ENCODE measurements at regions not wholly inside any gene's neighbourhood (a gene's known extent, or its start where the extent isn't known, plus 50 kb on each side); places are given as distances from the start of the nearest gene placed in this dataset.

DNA sequence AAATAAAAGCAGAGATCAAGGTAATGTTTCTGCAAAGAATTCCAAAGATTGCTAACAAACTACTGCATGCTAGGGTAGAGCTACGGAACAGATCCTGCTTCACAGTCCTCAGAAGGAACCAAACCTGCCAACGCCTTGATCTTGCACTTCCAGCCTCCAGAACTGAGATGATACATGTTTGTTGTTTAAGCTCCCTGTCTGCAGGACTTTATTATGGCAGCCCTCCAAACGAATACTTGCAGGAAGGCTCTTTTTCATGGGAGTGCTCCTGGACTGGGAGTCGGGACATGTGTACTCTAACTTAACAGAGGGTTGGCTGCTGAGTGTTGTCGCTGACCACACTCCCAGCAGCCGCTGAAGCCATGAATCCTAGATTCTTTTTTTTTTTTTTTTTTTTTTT lies 808.8 kb upstream of the EEF2KMT start:
- no peak for DNase-seq (ENCODE audit: low spot score)

DNA sequence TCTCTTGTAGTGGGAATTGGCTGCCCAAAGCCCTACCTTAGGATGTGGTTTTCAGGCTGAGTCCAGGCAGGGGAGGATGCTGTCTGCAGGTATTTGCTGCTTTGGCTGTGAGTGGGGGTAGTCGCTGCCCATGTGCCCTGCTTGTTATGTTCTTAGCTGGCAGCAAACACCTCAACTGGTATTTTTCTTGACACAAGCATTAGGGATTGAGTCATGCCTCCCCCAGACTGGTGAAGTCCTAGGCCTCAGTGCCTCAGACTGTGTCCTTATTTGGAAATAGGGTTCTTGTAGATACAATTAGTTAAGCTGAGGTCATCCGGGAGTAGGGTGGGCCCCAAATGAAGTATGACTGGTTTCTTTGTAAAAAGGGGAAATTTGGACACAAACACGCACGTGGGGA lies 808.3 kb upstream of the EEF2KMT start:
- DNase-seq (ENCODE audit: low spot score): no peak

DNA sequence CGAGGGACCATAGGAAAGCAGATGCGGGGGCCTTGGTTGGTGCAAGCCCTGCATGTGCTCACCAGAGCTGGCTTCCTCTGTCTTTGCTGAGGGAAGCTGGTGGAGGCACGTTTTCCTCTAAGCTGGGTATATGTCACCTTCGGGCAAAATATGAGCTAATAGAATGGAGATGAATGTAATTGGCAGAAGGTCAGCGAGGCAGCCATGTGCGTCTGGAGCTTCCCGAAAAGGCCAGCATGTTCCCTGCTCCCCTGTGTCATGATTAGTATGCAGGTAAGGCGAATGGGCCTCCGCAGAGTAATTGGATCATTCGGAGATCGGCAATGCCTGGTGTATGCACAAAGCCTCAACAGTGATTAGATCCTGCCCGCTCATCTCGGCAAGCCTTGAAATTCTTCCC lies 806.2 kb upstream of the EEF2KMT start:
- DNase-seq (ENCODE audit: low spot score): no peak

DNA sequence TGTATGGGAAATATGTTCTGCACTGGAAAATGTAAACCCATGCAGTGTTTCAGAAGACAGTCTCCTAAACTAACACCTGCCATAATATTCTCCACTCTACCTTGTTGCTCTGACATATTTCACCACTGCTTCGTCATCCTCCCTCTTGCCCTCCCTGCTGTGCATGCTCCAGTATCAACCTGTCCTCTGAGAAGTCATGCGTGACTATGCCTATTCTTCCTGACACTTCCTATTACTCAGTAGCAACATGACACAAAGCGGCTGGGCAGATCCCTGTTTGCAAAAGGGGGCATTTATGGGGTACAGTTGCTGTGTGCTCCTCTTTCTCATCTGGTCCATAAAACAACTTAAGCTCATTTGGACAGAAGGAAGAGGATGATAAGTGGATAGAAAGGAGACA lies 805.6 kb upstream of the EEF2KMT start:
- DNase-seq (ENCODE audit: low spot score): no peak

DNA sequence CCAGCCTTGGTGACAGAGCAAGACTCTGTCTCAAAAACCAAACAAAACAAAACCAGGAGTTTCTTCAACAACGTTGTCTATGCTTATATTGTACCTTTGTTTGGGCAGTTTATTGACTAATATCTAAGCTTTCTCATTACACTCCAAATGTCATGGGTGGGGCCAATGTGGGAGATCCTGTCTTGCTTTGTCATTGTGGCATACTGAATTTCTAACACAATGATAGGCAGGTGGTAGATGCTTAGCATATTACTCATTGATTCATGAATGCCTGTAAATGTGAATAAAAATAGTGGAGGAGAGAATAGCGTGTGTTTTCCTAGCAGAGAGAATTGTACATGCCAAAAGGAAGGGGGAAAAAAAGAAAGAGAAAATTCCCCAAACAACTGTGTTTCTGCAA lies 802.5 kb upstream of the EEF2KMT start:
- no peak for DNase-seq (ENCODE audit: low spot score)

DNA sequence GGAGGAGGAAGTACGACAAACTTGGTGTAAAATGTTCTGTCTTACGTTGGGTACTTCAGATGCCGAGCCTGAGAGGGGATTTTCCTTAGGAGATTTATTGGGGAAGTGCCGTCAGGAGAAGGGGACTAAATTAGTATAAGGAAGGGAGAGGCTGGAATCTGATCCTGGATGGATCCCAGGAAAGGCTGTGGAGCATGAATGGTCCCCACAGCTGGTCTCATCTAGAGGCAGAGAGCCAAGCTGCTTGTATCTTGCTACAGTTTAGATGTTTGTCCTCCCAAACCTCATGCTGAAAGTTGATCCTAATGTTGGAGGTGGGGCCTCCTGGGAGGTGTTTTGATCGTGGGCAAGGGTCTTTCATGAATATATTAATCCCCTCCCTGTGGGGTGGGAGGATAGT lies 798.4 kb upstream of the EEF2KMT start:
- DNase-seq (ENCODE audit: low spot score): no peak

DNA sequence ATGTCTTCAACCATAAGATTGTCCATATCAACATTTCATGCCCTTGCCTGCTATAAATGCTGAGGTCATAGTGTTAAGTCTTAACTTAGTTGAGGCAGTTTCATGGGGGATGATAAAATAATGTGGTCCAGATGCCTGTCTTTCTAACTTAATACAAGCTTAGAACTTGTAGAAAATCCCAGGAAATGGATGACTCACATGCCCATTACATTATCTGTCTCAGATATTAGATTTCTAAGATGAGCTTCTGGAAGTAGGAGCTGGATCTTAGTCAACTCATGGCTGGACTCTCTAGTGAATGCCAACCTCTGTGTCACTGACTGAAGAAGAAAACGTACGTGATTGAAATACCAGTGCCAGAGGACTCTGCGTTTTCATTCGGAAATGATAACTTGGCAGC lies 797.5 kb upstream of the EEF2KMT start:
- DNase-seq (ENCODE audit: low spot score): no peak

DNA sequence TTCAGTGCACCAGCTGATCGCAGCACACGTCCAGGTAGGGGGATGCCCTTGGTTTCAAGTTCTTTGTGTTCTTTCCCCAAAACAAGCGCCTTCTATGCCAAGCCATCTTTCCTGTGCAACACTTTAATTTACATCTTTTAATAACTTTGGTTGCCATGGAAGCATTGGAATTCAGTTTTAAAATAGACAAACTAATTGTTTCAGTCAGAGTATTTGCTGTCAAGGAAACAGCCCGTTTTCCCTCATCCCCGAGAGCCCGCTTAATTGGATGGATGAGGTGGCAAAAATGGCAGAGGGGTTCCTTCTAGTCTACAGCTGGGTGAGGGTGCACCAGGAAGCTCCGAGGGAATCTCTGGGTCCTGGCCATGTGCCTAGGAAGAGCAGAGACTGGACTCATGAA lies 793.7 kb upstream of the EEF2KMT start:
- DNase-seq (ENCODE audit: low spot score): no peak

DNA sequence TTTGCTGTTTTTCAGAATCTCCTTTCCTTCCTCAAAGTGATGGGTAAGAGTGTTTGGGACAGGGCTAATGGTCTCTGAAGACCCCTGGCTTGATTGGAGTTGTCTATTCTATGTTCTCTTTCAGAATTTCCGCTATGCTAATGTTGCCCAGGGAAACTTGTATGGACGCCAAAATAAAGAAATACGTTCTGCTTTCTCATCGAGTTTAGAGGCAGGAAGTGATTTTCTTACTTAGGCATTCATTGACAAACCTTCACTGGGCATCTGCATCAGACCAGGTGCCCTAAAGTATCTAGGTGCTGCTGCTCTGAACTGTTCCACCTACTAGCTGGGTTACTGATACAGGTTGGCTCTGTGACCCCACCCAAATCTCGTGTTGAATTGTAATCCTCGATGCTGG lies 787.9 kb upstream of the EEF2KMT start:
- no peak for DNase-seq (ENCODE audit: low spot score)

DNA sequence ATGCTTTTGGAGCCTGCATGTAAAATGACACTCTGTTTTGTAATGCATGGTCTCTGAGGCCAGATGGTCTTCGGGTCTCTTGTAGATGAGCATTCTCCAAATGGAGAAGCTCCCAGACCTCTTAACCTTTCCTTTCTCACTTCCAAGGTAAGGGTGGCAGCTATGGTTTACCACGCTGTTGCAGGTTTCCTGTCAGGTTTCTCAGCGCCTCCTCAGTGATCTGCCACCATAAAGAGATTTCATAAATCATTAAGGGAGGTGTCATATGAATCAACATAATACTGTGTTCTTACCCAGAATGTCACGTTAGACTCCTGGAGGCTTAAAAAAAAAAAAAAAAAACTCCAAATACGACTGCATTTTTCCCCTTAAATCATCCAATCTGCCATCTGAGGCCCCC lies 787.4 kb upstream of the EEF2KMT start:
- no peak for DNase-seq (ENCODE audit: low spot score)

DNA sequence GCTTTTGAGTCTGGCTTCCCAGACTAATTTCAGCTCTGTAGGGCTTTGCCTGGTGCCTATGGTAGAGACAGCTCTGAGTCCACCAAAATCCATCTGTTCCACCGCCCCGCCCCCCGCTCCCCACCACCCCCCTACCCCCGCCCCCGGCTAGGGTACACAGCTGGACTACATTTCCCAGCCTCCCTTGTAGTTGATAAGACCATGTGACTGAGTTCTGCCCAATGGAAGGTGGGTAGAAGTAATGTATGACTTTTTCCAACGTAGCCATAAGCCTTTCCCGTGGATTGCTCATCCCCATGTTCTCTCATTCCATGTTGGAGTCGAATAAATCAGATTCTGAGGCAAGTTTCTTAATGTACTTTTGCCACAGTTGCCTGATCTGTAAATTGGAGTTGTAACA lies 786.7 kb upstream of the EEF2KMT start:
- no peak for DNase-seq (ENCODE audit: low spot score)

DNA sequence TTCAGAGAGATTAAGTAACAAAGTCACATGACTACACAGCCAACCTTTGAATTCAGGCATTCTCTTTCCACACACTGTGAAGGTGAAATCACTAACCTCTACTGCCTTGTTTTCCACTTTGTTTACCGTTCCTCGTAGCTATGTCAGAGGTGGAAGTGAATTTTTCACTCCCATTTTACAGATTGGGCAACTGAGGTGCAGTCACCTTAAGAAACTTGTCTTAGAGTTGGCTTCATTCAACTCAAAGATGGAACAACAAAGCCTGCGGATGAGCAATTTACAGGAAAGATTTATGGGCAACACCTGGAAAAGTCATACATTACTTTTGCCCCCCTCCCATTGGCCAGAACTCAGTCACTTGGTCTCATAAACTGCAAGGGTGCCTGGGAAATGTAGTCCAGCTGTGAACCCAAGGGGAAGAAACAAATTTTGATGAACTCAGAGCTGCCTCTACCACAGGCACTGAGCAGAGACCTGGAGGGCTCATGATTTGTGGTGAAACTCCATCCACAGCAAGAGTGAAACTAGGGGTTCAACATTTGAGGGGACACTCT lies 784.6 kb upstream of the EEF2KMT start:
- no peak for DNase-seq (ENCODE audit: low spot score)

DNA sequence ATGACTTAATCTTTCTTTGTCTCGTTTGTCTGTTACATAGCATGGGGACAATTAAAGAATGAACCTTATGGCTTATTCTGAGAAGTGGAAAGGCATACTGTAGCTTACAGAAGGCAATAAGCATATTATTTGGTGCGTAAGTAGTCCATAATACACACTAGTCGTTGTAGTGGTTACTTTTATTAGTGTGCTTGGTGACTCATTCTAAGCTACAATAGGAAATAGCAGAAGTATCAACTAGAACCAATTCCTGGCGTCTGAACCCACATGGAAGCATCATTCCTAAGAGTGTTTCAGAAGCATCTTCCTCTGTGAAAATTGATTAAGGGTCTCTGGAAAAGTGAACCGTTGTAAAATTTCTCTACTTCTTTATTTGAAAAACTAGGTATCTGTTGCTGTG lies 777.8 kb upstream of the EEF2KMT start:
- DNase-seq (ENCODE audit: low spot score): no peak

DNA sequence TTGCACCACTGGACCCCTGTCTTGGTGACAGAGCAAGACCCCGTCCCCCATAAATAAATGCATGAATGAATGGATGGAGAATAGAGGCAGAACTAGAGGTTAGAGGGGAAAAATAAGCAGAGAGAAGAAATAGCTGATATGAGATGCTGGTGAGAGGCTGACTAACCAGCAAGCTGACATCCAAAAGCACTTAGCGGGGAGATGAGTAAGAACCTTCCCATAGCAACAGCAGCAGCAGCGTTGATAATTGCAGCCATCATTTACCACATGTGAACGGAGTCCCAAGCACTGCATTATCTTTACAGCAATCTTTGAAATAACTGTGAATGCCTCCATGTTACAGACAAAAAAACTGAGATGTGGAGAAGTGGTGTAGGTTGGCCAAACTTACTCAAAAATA lies 777.3 kb upstream of the EEF2KMT start:
- DNase-seq (ENCODE audit: low spot score): no peak

DNA sequence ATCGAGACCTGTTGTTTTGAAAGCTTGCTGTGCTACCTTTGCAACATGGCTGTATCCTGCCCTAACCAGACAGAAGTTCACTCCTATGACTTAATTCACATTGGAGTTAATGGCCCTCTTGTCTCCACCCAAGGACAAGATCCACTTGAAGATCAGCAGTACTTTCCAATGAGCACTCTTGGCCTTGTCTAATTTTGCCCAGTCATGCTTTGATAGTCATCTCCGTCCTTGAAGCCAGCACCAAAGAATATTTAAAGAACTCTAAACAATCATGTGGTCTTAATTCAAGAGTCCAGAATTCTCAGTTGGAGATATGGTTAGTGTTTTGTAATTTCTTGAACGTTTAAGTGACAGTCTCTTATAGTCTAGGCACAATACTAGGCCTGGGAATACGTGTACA lies 775.6 kb upstream of the EEF2KMT start:
- no peak for DNase-seq (ENCODE audit: low spot score)

DNA sequence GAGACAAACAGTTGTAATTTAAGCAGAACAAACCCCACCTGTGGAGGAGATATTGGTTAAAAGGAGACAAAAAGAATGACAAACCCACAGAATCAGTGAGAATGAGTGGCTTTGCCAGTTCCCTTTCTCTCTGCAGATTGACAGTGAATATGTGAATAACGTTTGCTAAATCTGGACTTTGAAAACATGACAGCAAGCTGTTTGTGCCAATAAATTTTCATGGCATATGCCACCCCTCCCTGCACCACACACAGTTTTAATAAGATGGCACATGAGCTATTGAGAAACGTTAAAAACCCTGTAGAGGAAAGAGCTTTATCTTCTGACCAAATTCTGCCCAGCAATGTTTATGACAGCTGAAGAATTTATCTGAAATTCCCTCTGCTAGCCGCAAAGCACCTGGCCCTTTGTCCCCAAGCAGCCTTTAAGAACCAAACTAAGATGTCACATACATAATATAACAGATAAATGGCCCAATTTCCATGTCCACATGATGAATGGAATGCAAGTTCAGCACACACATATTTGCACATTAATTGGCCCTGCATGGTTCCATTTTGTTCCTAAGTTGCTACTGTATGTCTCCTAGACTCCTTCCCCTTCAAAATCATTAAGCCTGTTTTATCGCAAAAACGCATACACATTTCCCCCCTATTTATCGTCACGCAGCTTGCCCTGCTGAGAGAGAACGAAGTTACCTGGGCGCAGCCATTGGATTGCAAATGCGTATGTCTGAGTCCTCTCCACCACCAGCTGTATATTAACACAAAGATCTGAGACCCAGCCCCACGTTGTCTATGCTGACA lies 773.5 kb upstream of the EEF2KMT start:
- no peak for DNase-seq (ENCODE audit: low spot score)

DNA sequence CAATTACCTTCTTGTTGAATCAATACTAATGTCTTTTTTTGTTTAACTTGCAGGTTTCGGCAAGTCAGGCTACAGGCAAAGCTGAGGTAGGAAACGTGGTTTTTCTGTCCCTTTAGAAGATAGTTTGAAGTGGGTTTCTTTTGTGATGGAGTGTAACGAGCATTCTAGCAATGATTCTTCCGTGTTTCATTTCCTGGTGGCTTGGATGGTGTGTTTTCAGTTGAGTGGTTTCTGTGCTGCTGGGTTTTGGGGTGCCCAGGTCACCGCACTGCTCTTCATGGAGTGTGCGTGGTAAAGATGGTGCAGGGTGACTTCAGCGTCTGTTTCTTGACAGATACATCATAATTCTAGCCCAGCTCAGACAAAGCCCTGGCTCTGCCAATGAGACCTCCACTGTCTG lies 769.7 kb upstream of the EEF2KMT start:
- no peak for DNase-seq (ENCODE audit: low spot score)

DNA sequence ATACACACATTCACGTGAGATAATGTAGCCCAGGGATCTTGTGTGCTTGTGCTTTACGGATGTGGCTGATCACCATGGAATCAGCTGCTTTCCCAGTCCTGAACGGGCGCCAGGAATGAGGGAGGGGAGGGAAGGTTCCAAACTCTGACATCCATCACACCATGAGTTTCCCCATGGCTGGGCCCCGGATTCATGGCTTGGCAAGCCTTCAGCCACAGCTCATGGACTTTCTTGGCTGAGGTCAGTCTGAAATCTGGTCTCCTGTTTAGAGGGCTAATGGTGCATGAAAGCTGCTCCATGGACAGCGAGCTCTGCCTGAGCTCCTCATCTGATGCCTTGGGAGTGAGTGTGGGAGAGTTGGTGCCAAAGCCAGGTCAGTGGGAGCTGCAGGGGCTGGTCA lies 767.6 kb upstream of the EEF2KMT start:
- DNase-seq (ENCODE audit: low spot score): no peak

DNA sequence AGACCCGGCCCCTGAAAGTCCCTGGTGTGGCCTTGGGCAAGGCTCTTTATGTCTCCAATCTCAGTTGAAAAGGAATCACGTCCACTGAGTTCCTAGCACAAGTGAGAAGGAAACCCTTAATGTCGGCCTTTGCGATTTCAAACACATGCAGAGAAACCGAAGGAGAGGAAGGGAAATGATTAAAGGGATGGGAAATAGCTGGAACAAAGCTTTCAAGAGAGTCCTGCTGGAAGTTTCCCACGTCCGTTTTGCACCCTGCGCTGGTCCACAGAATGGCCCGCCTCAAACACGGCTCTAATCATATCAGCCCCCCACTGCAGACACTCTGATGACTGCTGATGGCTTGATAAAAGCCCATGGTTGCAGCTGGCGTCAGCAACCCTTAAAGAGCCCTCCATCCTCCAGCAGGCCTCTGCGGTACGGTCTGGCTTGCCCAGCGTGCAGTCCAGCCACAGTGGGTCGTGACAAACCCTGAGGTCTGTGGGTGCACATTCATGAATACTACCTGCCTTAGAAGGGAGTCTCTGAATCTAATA lies 765.5 kb upstream of the EEF2KMT start:
- DNase-seq (ENCODE audit: low spot score): no peak

DNA sequence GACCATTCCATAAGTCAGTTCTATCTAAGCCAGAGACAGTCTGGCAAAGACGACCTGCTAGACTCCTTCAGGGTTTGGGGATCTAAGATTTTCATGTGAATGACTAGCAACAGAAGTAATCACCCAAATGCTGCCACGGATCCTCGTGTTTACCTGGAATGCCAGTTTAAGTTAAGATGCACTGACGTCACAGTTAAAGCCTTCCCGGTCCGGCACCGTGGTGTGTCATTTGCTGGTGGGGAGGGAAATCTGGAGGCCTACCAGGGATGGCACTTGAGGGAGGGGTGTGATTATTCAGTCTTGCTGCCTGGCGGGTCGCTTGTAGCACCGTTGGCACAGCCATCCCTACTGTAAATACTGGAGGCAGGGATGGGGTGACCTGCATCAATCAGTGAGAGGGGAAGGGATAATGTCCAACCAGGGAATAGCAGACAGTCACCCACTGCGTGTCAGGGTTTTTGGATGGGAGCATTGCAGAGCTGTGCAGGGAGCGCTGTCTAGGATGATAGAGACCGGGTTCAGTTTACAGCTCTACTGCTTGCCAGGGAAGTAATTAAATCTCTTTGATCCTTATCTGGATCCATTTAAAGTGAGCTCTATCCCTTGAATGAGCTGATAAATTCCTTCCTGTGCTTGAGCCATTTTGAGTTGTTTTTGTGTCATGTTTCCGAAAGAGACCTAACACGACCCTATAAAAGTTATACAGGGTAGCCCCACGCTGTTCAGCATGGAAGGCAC lies 764.7 kb upstream of the EEF2KMT start:
- no peak for DNase-seq (ENCODE audit: low spot score)

DNA sequence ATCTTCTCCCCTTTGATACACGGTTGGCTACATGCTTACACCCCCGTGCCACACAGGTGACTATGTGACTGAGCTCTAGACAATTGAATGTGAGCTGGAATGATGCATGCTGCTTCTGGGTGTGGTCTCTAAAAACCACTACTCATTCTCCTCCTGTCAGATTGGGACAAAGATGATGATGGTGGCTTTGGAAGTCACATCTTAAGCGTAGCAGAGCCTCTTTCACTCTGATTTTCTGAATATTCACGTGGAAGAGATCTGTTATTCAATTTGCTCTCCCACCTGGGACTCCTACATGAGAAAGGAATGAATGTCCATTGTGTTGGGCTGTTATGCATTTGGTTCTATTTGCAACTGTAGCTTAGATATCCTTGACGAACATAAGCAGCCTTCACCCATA lies 763.6 kb upstream of the EEF2KMT start:
- no peak for DNase-seq (ENCODE audit: low spot score)

DNA sequence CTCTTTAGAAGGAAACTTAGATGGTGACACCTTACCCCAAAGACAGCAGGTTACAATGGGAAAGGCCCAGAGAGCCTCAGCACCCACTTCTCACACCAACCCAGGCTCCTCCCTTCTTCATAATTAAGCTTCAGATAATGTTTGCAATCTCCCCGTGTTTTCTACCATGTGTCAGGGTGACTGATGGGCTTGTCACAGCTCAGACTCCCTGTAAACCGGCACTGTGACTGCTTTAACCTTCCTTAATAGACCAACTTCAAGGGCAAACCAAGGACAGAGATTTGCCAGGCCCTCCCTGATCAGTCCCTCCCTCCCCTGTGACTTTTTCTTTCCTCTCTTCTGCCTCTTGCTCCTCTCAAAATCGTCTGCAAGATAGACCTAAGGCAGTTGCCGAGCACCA lies 760.6 kb upstream of the EEF2KMT start:
- DNase-seq (ENCODE audit: low spot score): no peak

DNA sequence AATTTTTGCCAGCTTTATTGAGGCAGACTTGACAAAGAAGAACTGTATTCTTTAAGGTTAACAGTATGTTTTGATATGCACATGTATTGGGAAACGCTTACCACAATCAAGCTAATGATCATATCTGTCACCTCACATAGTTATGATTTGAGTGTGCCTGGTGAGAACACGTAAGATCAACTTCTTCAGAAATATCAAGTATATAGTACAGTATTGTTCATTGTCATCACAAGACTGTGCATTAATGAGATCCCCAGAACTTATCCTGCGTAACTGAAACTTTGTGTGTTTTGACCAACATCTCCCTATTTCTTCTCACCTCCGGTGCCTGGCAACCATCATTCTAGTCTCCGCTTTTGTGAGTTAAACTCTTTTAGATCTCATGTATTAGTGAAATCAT lies 756.4 kb upstream of the EEF2KMT start:
- DNase-seq (ENCODE audit: low spot score): no peak
